Adipose tissue (tissue), 3 donors: ENCODE measurements at regions not wholly inside any gene's neighbourhood (a gene's known extent, or its start where the extent isn't known, plus 50 kb on each side); places are given as distances from the start of the nearest gene placed in this dataset.

Source experiments
- H3K27ac ChIP-seq: one replicate; pipeline ENCODE4 v1.5.1; 2013; ENCODE audit warnings: low read depth, low read length
- WGBS, 3 donors: extraction: QIAGEN DNeasy Blood & Tissue Kit; methylation state at CpG; one replicate each; pipeline ENCODE4 v1.1.7; 2013; 5-methylcytosine and 5-hydroxymethylcytosine counted together
- donor health status: healthy with polysubstance abuse.
- donor health status: Bipolar disorder and iron deficiency.
- donor health status: healthy.

GRCh38 chr9:86772635-86772993 lies 174.7 kb downstream of the GAS1 start:
- no peak overlapping the region for H3K27ac ChIP-seq
- WGBS, 3 donors = 53 to 80% (median 60%) methylated on average over 4 of the region's 4 CpGs

DNA sequence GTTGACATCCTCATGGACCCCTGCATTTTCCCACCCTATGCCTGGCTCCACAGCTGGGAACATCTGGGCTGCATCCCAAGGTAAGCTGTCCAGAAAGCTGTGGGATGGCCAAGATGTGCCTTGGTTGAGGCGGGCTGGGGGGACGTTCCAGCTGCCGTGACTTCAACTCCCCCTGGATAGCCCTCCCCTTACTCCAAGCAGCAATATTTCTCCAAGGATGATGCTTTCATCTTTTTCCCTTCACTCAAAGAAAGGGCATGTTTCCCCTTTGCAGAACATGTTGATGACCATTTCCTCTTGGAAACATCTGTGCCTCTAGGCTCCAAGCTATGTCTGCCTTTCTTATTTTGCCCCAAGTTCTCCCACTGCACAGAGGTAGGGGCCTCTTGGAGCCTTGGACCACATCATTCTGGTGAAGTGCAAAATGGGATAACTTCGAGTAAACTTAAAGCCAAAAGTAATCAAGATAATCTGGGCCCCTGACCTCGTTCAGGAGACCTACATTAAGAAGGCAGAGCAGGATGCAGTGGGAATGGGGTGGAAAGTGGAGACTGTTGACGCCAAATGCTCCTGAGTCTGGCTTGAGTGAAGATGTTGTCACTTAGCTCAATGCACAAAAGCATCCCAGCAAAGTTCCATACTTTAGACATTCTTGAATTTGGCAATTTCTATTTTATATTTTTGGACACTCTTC lies 175.2 kb downstream of the GAS1 start:
- H3K27ac ChIP-seq = no peak overlapping the region
- WGBS, 3 donors = 59 to 83% (median 73%) methylated on average over 6 of the region's 6 CpGs

DNA sequence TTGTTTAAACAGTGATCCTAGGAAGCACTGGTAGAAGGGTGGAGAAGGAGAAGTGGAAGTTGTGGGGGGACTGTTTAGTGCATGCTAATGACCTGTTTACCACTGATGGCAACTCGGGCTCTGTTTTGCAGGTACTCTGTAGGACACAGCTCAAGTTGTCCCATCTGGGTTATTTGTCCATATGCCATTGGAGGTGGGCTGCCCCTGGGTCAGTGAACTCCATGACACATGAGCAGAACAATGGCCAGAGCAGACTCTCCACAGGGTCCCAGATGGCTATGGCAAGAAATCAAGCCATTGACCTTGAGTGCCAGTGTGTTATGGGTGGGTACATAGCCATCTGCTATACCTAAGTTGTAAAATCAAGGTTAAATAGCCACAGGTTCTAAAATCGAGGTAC lies 175.9 kb downstream of the GAS1 start:
- no peak overlapping the region for H3K27ac ChIP-seq
- 54 to 79% (median 65%) methylated on average over 2 of the region's 2 CpGs for whole genome bisulfite sequencing, 3 donors

DNA sequence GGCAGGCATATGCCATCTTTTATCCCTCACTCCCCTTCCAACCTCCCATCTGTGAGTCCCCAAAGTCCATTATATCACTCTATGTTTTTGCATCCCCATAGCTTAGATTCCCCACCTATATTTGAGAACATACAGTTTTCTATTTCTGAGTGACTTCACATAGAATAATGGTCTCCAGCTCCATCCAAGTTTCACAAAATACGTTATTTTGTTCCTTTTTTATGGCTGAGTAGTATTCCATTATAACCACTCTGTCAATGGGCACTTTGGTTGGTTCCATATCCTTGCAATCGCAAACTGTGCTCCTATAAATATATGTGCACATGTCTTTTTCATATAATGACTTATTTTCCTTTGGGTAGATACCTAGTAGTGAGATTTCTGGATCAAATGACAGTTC lies 178.6 kb downstream of the GAS1 start:
- WGBS, 3 donors = 85 to 89% (median 89%) methylated on average over 2 of the region's 2 CpGs
- H3K27ac ChIP-seq = no peak overlapping the region

GRCh38 chr9:86768020-86768419 lies 179.3 kb downstream of the GAS1 start:
- no peak overlapping the region for H3K27ac ChIP-seq
- WGBS, 3 donors = 83 to 97% (median 96%) methylated on average over 2 of the region's 2 CpGs

DNA sequence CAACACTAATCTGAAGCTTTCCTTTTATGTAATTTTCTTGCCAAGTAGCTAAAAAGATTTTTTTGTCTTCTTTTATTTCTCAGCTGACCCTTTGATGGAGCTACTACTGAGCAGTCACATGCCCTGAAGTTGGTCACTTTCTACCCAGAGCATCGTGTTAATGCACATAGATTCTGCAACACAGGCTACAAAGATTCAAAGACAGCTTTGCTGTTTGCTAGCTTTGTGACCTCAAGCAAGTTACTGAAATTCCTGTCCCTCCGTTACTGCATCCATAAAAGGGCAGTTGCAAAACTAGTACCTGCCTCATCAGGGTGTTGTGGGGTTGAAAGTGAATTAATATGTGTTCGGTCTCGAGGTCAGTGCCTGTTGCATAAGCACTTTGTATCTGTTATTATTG lies 179.9 kb downstream of the GAS1 start:
- no peak overlapping the region for H3K27ac ChIP-seq
- WGBS, 3 donors = 73 to 84% (median 83%) methylated on average over 4 of the region's 4 CpGs

- WGBS, 3 donors = 54 to 74% (median 69%) methylated on average over 7 of the region's 7 CpGs
- no peak overlapping the region for H3K27ac ChIP-seq
Measured at GRCh38 chr9:86766912-86767311, 180.4 kb downstream of the GAS1 start.

- WGBS, 3 donors = 90 to 94% (median 91%) methylated on average over 6 of the region's 6 CpGs
- H3K27ac ChIP-seq = no peak overlapping the region
Measured at GRCh38 chr9:86766511-86766910, 180.8 kb downstream of the GAS1 start.

DNA sequence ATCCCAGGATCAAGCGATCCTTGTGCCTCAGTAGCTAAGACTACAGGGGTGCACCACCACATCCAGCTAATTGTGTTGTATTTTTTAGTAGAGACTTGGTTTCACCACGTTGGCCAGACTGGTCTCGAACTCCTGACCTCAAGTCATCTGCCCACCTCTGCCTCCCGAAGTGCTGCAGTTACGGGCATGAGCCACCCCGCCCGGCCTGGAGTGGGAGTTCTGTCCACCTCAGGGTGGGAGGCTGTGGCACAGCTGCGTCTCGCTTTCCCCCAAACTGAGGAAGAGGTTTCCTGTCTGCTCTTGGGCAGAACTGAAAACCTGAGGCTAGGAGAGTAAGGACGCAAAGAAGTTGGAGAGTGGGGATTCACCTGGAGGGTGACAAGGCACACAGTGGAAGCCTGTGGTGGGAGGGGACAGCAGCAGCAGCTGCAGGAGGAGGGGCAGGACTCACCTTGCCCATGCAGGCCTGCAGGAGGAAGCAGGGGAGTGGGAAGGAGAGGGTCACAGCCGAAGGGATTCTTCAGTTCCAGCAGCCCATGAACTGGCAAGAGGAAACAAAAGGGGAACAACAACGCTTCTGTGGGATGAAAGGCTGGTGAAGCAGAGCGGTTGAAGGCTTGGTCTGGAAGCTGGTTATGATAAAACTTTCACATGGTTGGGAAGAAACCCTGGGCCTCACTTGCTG lies 181.4 kb downstream of the GAS1 start:
- H3K27ac ChIP-seq = no peak overlapping the region
- WGBS, 3 donors = 83 to 91% (median 84%) methylated on average over 13 of the region's 13 CpGs

DNA sequence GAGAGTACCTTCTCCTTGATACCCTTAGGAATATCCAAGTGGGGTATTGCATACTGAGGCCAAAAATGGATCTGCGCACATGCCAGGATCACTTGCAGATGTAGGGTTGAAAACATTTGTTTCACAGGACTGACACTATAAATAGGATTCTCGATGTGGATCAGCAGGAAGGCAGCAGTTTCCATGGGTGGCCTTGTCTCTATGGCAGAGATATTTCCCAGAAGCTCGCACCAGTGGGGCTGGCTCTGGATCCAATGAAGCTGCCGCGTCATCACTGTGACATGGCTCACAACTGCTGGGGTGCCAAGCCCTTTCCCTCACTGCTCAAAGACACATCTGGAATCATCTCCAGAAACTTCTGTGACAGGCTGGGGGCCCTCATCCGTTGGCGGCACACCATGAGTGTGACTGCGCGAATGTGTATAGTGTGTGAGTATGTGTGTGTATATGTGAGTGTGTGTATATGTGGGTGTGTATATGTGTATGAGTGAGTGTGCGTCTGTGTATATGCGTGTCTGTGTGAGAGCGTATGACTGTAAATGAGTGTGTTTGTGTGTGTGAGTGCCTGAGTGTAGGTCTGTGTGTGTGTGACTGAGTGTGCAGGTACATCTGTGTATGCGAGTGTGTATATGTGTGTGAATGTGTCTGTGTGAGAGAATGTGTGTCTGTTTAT lies 182.5 kb downstream of the GAS1 start:
- WGBS, 3 donors = 92 to 95% (median 93%) methylated on average over 13 of the region's 13 CpGs
- H3K27ac ChIP-seq = no peak overlapping the region

- WGBS, 3 donors = 83 to 92% (median 89%) methylated on average over 11 of the region's 11 CpGs
- no peak overlapping the region for H3K27ac ChIP-seq
Measured at GRCh38 chr9:86764221-86764624, 183.1 kb downstream of the GAS1 start.

DNA sequence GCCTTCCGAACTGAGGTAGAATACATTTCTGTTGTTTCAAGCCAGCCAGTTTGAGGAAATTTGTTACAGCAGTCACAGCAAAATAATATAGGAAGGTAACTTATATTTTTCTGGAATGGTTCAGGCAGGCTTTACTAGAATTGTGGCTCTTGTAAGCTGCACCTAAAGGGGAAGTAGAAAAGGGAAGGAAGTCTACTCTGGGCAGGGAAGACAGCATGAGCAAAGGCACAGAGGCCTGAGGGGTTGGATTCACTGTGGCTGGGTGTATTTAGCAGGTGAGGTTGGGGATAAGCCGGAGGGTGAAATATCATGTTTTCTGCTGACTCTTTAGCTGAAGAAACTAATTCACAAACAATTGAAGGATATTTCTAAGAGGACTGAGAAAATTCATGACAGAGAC lies 183.5 kb downstream of the GAS1 start:
- 71 to 94% (median 83%) methylated on average over 2 of the region's 2 CpGs for WGBS, 3 donors
- no peak overlapping the region for H3K27ac ChIP-seq

DNA sequence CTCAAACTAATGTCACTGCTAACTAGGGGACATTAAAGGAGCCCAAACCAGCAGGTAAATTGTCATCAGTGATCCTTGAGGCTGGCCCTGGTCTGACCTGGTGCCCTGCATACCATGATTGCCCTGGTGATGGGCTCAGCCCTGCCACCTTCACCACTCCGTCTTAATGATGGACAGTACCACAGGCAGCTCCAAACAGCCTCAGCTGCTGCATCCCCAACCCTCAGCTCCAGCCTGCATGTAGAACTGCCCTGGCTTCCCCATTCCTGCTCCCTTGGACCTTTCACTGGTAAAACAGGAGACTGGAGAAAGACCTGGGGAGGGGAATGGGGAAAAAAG lies 190.0 kb downstream of the GAS1 start:
- no peak overlapping the region for H3K27ac ChIP-seq
- 84 to 94% (median 92%) methylated on average over 1 of the region's 1 CpG for whole genome bisulfite sequencing, 3 donors

- WGBS, 3 donors = 82 to 87% (median 82%) methylated on average over 18 of the region's 18 CpGs
- H3K27ac ChIP-seq = no peak overlapping the region
Measured at GRCh38 chr9:86756576-86757381, 190.5 kb downstream of the GAS1 start.

GRCh38 chr9:86755561-86755941 lies 191.8 kb downstream of the GAS1 start:
- 77 to 87% (median 83%) methylated on average over 8 of the region's 8 CpGs for WGBS, 3 donors
- no peak overlapping the region for H3K27ac ChIP-seq

DNA sequence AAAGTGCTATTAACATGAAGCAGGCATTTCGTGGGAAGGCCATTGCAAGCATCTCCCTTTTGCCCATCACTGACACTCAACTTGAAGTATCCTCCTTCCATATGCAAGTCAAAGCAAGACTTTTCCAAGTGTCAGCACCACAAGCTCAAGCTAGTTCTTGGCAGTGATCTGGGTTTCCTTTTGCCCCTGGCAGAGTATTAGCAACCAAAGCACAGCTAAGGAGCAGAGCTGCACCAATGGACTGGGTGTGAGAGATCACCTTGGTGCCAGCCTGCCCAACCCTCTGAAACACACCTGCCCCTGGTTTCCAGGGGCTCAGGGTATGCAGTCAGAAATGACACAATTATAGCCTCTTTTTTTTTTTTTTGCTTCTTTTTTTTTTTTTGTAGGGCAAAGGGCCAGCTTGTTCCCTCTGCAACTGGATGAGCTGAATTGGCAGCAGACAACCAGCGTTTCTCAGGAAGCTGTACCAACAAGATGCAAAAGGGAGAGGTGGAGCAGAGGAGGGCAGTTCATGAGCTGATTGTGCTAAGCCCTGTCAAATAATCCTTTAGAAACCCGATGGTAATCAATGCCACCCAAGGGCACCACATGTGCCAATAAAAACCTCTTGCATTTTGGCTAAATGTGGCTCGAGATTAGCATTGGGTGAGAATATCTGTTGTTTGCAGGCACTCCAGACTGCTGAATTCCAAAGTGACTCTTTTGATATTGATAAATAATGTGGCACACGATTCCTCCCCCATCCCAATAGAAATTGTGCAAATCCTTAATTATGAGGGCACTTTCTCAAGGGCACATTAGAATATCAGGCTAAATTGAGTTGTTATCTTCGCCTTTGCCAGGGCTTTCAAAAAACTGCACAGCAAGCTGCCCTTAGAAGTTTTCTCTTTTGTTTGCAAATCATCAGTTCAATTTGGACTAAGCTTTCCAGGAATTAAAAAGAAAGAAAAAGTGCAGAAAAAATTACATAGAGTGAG lies 192.4 kb downstream of the GAS1 start:
- 38 to 65% (median 59%) methylated on average over 6 of the region's 6 CpGs for WGBS, 3 donors
- H3K27ac ChIP-seq = no peak overlapping the region

GRCh38 chr9:86753836-86754235 lies 193.5 kb downstream of the GAS1 start:
- 80 to 87% (median 81%) methylated on average over 3 of the region's 3 CpGs for WGBS, 3 donors
- H3K27ac ChIP-seq = no peak overlapping the region

- WGBS, 3 donors = 84 to 90% (median 85%) methylated on average over 2 of the region's 2 CpGs
- no peak overlapping the region for H3K27ac ChIP-seq
Measured at GRCh38 chr9:86752733-86753132, 194.6 kb downstream of the GAS1 start.
